ENCODE measurements at regions not wholly inside any gene's neighbourhood (a gene's known extent, or its start where the extent isn't known, plus 50 kb on each side); places are given as distances from the start of the nearest gene placed in this dataset.
A peak's percentile ranks its signal among the peaks of the same experiment; 100 is the strongest.
"Not testable (repeated sequence)": the region's sequence is repeated elsewhere in the genome, so short reads cannot be mapped to it uniquely, and the experiment has no call there.

GRCh38 chr5:91241460-91241859 lies 141.7 kb downstream of the ARRDC3 start:
- ATAC-seq; H3K4me3 Mint-ChIP-seq; DNase-seq; H3K36me3 Mint-ChIP-seq (ENCODE audit: insufficient read depth); H3K27me3 Mint-ChIP-seq (ENCODE audit: low read depth); H3K4me1 Mint-ChIP-seq (ENCODE audit: low read depth): not testable (repeated sequence)
- peaks cover 11% of the 10 kb centered on the region for H3K9me3 Mint-ChIP-seq

GRCh38 chr5:91240175-91240574 lies 142.9 kb downstream of the ARRDC3 start:
- no peaks in the 10 kb centered on the region for H3K4me1 Mint-ChIP-seq (ENCODE audit: low read depth)
- ATAC-seq (no peak), DNase-seq (no peak)
- H3K4me3 Mint-ChIP-seq: no peak overlapping the region
- no peaks in the 10 kb centered on the region for H3K27me3 Mint-ChIP-seq (ENCODE audit: low read depth)
- peaks cover 3% of the 10 kb centered on the region for H3K36me3 Mint-ChIP-seq (ENCODE audit: insufficient read depth)
- peaks cover 11% of the 10 kb centered on the region for H3K9me3 Mint-ChIP-seq

GRCh38 chr5:91235271-91235694 lies 147.8 kb downstream of the ARRDC3 start:
- no peaks in the 10 kb centered on the region for H3K4me1 Mint-ChIP-seq (ENCODE audit: low read depth)
- ATAC-seq (no peak), DNase-seq (no peak)
- H3K9me3 Mint-ChIP-seq: no peaks in the 10 kb centered on the region
- H3K27me3 Mint-ChIP-seq (ENCODE audit: low read depth): peaks cover 6% of the 10 kb centered on the region
- H3K36me3 Mint-ChIP-seq (ENCODE audit: insufficient read depth): peaks cover 1% of the 10 kb centered on the region
- H3K4me3 Mint-ChIP-seq: no peak overlapping the region

GRCh38 chr5:91232523-91232922 lies 150.6 kb downstream of the ARRDC3 start:
- H3K9me3 Mint-ChIP-seq: peaks cover 12% of the 10 kb centered on the region

GRCh38 chr5:91229031-91229727 lies 153.9 kb downstream of the ARRDC3 start:
- Mint-ChIP-seq H3K36me3 (ENCODE audit: insufficient read depth) (peaks cover 4% of the 10 kb centered on the region), H3K4me1 (ENCODE audit: low read depth) (no peaks in the 10 kb centered on the region), H3K27me3 (ENCODE audit: low read depth) (peaks cover 6% of the 10 kb centered on the region), H3K9me3 (peaks cover 12% of the 10 kb centered on the region), H3K4me3 (no peak overlapping the region)
- DNase-seq (no peak), ATAC-seq (no peak)

More at GRCh38 chr5:91232523-91232922, 150.6 kb downstream of the ARRDC3 start:
- Mint-ChIP-seq H3K27me3 (ENCODE audit: low read depth) (peaks cover 6% of the 10 kb centered on the region), H3K4me1 (ENCODE audit: low read depth) (no peaks in the 10 kb centered on the region), H3K4me3 (no peak overlapping the region), H3K36me3 (ENCODE audit: insufficient read depth) (peaks cover 4% of the 10 kb centered on the region)
- no peak for DNase-seq
- no peak for ATAC-seq

- H3K4me3 Mint-ChIP-seq: no peak overlapping the region
- H3K36me3 Mint-ChIP-seq (ENCODE audit: insufficient read depth): peaks cover 4% of the 10 kb centered on the region
- peaks cover 12% of the 10 kb centered on the region for H3K9me3 Mint-ChIP-seq
- ATAC-seq: no peak
- H3K27me3 Mint-ChIP-seq (ENCODE audit: low read depth): peaks cover 6% of the 10 kb centered on the region
- no peak for DNase-seq
- no peaks in the 10 kb centered on the region for H3K4me1 Mint-ChIP-seq (ENCODE audit: low read depth)
These were observed 154.9 kb downstream of the ARRDC3 start for GRCh38 chr5:91228188-91228587.

GRCh38 chr5:91225848-91226686 lies 157.1 kb downstream of the ARRDC3 start:
- ATAC-seq (peak; percentile 34 to 63), DNase-seq (peak; percentile 59)
- Mint-ChIP-seq H3K36me3 (ENCODE audit: insufficient read depth) (peaks cover 4% of the 10 kb centered on the region), H3K9me3 (peaks cover 12% of the 10 kb centered on the region), H3K4me1 (ENCODE audit: low read depth) (no peaks in the 10 kb centered on the region), H3K4me3 (no peak overlapping the region), H3K27me3 (ENCODE audit: low read depth) (peaks cover 5% of the 10 kb centered on the region)

- H3K36me3 Mint-ChIP-seq (ENCODE audit: insufficient read depth): peaks cover 3% of the 10 kb centered on the region
- H3K4me3 Mint-ChIP-seq: no peak overlapping the region
- DNase-seq: no peak
- no peaks in the 10 kb centered on the region for H3K27me3 Mint-ChIP-seq (ENCODE audit: low read depth)
- no peaks in the 10 kb centered on the region for H3K4me1 Mint-ChIP-seq (ENCODE audit: low read depth)
- no peak for ATAC-seq
- H3K9me3 Mint-ChIP-seq: peaks cover 12% of the 10 kb centered on the region
These were observed 158.1 kb downstream of the ARRDC3 start for GRCh38 chr5:91224969-91225368.

GRCh38 chr5:91224456-91224855 lies 158.7 kb downstream of the ARRDC3 start:
- H3K36me3 Mint-ChIP-seq (ENCODE audit: insufficient read depth): peaks cover under 1% of the 10 kb centered on the region
- H3K9me3 Mint-ChIP-seq: peaks cover 6% of the 10 kb centered on the region
- no peak overlapping the region for H3K4me3 Mint-ChIP-seq
- H3K4me1 Mint-ChIP-seq (ENCODE audit: low read depth): no peaks in the 10 kb centered on the region
- no peak for ATAC-seq
- no peak for DNase-seq
- no peaks in the 10 kb centered on the region for H3K27me3 Mint-ChIP-seq (ENCODE audit: low read depth)

GRCh38 chr5:91223886-91224285 lies 159.2 kb downstream of the ARRDC3 start:
- H3K4me3 Mint-ChIP-seq: no peak overlapping the region
- DNase-seq (no peak), ATAC-seq (no peak)
- H3K27me3 Mint-ChIP-seq (ENCODE audit: low read depth): no peaks in the 10 kb centered on the region
- no peaks in the 10 kb centered on the region for H3K36me3 Mint-ChIP-seq (ENCODE audit: insufficient read depth)
- H3K4me1 Mint-ChIP-seq (ENCODE audit: low read depth): no peaks in the 10 kb centered on the region
- H3K9me3 Mint-ChIP-seq: peaks cover under 1% of the 10 kb centered on the region

GRCh38 chr5:91222482-91222881 lies 160.6 kb downstream of the ARRDC3 start:
- Mint-ChIP-seq H3K4me3 (no peak overlapping the region), H3K4me1 (ENCODE audit: low read depth) (no peaks in the 10 kb centered on the region), H3K9me3 (no peaks in the 10 kb centered on the region), H3K27me3 (ENCODE audit: low read depth) (no peaks in the 10 kb centered on the region), H3K36me3 (ENCODE audit: insufficient read depth) (no peaks in the 10 kb centered on the region)
- ATAC-seq (no peak), DNase-seq (no peak)

- Mint-ChIP-seq H3K9me3 (no peaks in the 10 kb centered on the region), H3K27me3 (ENCODE audit: low read depth) (peaks cover 2% of the 10 kb centered on the region), H3K4me3 (no peak overlapping the region), H3K36me3 (ENCODE audit: insufficient read depth) (no peaks in the 10 kb centered on the region), H3K4me1 (ENCODE audit: low read depth) (no peaks in the 10 kb centered on the region)
- DNase-seq (no peak), ATAC-seq (no peak)
These were observed 161.2 kb downstream of the ARRDC3 start for GRCh38 chr5:91221917-91222316.

- no peak overlapping the region for H3K4me3 Mint-ChIP-seq
- DNase-seq: peak; percentile 11
- peaks cover 6% of the 10 kb centered on the region for H3K27me3 Mint-ChIP-seq (ENCODE audit: low read depth)
- no peaks in the 10 kb centered on the region for H3K9me3 Mint-ChIP-seq
- H3K36me3 Mint-ChIP-seq (ENCODE audit: insufficient read depth): no peaks in the 10 kb centered on the region
- no peaks in the 10 kb centered on the region for H3K4me1 Mint-ChIP-seq (ENCODE audit: low read depth)
- no peak for ATAC-seq
These were observed 163.2 kb downstream of the ARRDC3 start for GRCh38 chr5:91219803-91220371.

- H3K9me3 Mint-ChIP-seq: no peaks in the 10 kb centered on the region
- peaks cover 8% of the 10 kb centered on the region for H3K27me3 Mint-ChIP-seq (ENCODE audit: low read depth)
- no peaks in the 10 kb centered on the region for H3K4me1 Mint-ChIP-seq (ENCODE audit: low read depth)
- ATAC-seq (no peak), DNase-seq (no peak)
- no peaks in the 10 kb centered on the region for H3K36me3 Mint-ChIP-seq (ENCODE audit: insufficient read depth)
- H3K4me3 Mint-ChIP-seq: no peak overlapping the region
These were observed 163.9 kb downstream of the ARRDC3 start for GRCh38 chr5:91219091-91219802.
